Right lobe of liver (tissue), 4 donors: ENCODE measurements at regions not wholly inside any gene's neighbourhood (a gene's known extent, or its start where the extent isn't known, plus 50 kb on each side); places are given as distances from the start of the nearest gene placed in this dataset.

Experiments used
- CTCF ChIP-seq, 4 donors: fragments of 200-600 bp in 3 of 4; fragments of 450-650 bp in 1 of 4; IDR thresholded peaks; one replicate each; pipeline versions ENCODE4 v1.5.1 to v1.8.0; 2016 to 2022; ENCODE audit warnings: antibody characterized with exemption in 4 of 4, mild to moderate bottlenecking in 2 of 4
- POLR2A ChIP-seq: fragments of 450-650 bp; IDR thresholded peaks from one replicate; pipeline ENCODE4 v1.6.1; 2017; ENCODE audit warnings: antibody characterized with exemption, mild to moderate bottlenecking
- donor health status: DM: no; HTN: no; CAD: no.
- donor health status: DM: no; HTN: no; CAD: no.
- donor health status: DM: no; HTN: yes; CAD: no.

- TF ChIP-seq CTCF (IDR thresholded peaks at IDR 0.05) (no peak), POLR2A (no peak)
Observed at GRCh38 chr4:19842471-19842870, 409.2 kb upstream of the SLIT2 start.
